ENCODE measurements at regions not wholly inside any gene's neighbourhood (a gene's known extent, or its start where the extent isn't known, plus 50 kb on each side); places are given as distances from the start of the nearest gene placed in this dataset.

GRCh38 chr7:125971656-125972055 is 1042.0 kb upstream of the POT1 start:
- H2AFZ ChIP-seq (ENCODE audit: insufficient read depth, low read depth, low read length, poor library complexity, severe bottlenecking): no peak overlapping the region
- no peaks in the 10 kb centered on the region for H3K4me1 ChIP-seq (ENCODE audit: control insufficient read depth in 1 of 2, insufficient read depth in 2 of 2, low read length in 2 of 2)
- H3K9me3 ChIP-seq (replicated peaks in 1 of 2; ENCODE audit: control insufficient read depth in 1 of 2, insufficient read depth in 1 of 2, low read length in 2 of 2): no peaks in the 10 kb centered on the region
- no peaks in the 10 kb centered on the region for H3K36me3 ChIP-seq (replicated peaks in 1 of 2; ENCODE audit: control insufficient read depth in 1 of 2, insufficient read depth in 2 of 2, low read length in 2 of 2)
- no peaks in the 10 kb centered on the region for H3K79me2 ChIP-seq (ENCODE audit: insufficient read depth, low read length)
- no peak for DNase-seq
- H3K4me2 ChIP-seq (replicated peaks; ENCODE audit: extremely low read depth, low read length, poor library complexity, severe bottlenecking): no peak overlapping the region
- no CpG with 5 or more reads among the region's 2 CpGs for WGBS (ENCODE audit: insufficient coverage)
- Mint-ChIP-seq H3K27ac (no peak overlapping the region), H3K4me3 (no peak overlapping the region), H3K9me3 (peaks cover 0 to 3% (median 0%) of the 10 kb centered on the region in 7 donors), H3K4me1 (no peaks in the 10 kb centered on the region), H3K36me3 (no peaks in the 10 kb centered on the region), H3K27me3 (ENCODE audit: low read depth in 3 of 3) (no peaks in the 10 kb centered on the region)
- intact Hi-C loops (cut with micrococcal nuclease): no loop called here
- H3K4me3 ChIP-seq (replicated peaks in 1 of 3; ENCODE audit: low read depth in 2 of 3, low read length in 3 of 3): no peak overlapping the region
- no peaks in the 10 kb centered on the region for H3K27me3 ChIP-seq (ENCODE audit: control insufficient read depth in 2 of 2, insufficient read depth in 2 of 2, low read length in 2 of 2)
- H3K27ac ChIP-seq (ENCODE audit: low read depth in 1 of 2, low read length in 2 of 2): no peak overlapping the region
- no peak overlapping the region for H3K9ac ChIP-seq (ENCODE audit: insufficient read depth, low read length, poor library complexity, severe bottlenecking)
- no peak for TF ChIP-seq CTCF (IDR thresholded peaks at IDR 0.05)
- no peaks in the 10 kb centered on the region for H4K20me1 ChIP-seq (ENCODE audit: insufficient read depth, low read length)

- intact Hi-C loops (cut with micrococcal nuclease): no loop called here
- H3K36me3 ChIP-seq (replicated peaks in 1 of 2; ENCODE audit: control insufficient read depth in 1 of 2, insufficient read depth in 2 of 2, low read length in 2 of 2): no peaks in the 10 kb centered on the region
- no peak overlapping the region for H3K4me3 ChIP-seq (replicated peaks in 1 of 3; ENCODE audit: low read depth in 2 of 3, low read length in 3 of 3)
- no peak for TF ChIP-seq CTCF (IDR thresholded peaks at IDR 0.05)
- Mint-ChIP-seq H3K27me3 (ENCODE audit: low read depth in 3 of 3) (no peaks in the 10 kb centered on the region), H3K4me1 (no peaks in the 10 kb centered on the region), H3K27ac (no peak overlapping the region), H3K9me3 (peaks cover 0 to 5% (median 0%) of the 10 kb centered on the region in 7 donors), H3K36me3 (no peaks in the 10 kb centered on the region), H3K4me3 (no peak overlapping the region)
- H3K9me3 ChIP-seq (replicated peaks in 1 of 2; ENCODE audit: control insufficient read depth in 1 of 2, insufficient read depth in 1 of 2, low read length in 2 of 2): peaks cover 2 to 4% of the 10 kb centered on the region in 2 donors
- WGBS (ENCODE audit: insufficient coverage): 0% methylated on average over 1 of the region's 1 CpG
- no peaks in the 10 kb centered on the region for H4K20me1 ChIP-seq (ENCODE audit: insufficient read depth, low read length)
- DNase-seq: no peak
- no peaks in the 10 kb centered on the region for H3K79me2 ChIP-seq (ENCODE audit: insufficient read depth, low read length)
- H3K27me3 ChIP-seq (ENCODE audit: control insufficient read depth in 2 of 2, insufficient read depth in 2 of 2, low read length in 2 of 2): no peaks in the 10 kb centered on the region
- H2AFZ ChIP-seq (ENCODE audit: insufficient read depth, low read depth, low read length, poor library complexity, severe bottlenecking): no peak overlapping the region
- no peak overlapping the region for H3K9ac ChIP-seq (ENCODE audit: insufficient read depth, low read length, poor library complexity, severe bottlenecking)
- H3K4me1 ChIP-seq (ENCODE audit: control insufficient read depth in 1 of 2, insufficient read depth in 2 of 2, low read length in 2 of 2): no peaks in the 10 kb centered on the region
- H3K27ac ChIP-seq (ENCODE audit: low read depth in 1 of 2, low read length in 2 of 2): no peak overlapping the region
- H3K4me2 ChIP-seq (replicated peaks; ENCODE audit: extremely low read depth, low read length, poor library complexity, severe bottlenecking): no peak overlapping the region
Observed at GRCh38 chr7:125966278-125967048, 1036.8 kb upstream of the POT1 start.

Measured in CD14-positive monocyte (primary cell).